Activated naive CD4-positive, alpha-beta T cell treated with anti-CD3 and anti-CD28 coated beads, Interleukin-2, amount 50 U/mL, for 16 hours (primary cell): ENCODE measurements at regions not wholly inside any gene's neighbourhood (a gene's known extent, or its start where the extent isn't known, plus 50 kb on each side); places are given as distances from the start of the nearest gene placed in this dataset.
A peak's percentile ranks its signal among the peaks of the same experiment; 100 is the strongest.
"Not testable (repeated sequence)": the region's sequence is repeated elsewhere in the genome, so short reads cannot be mapped to it uniquely, and the experiment has no call there.

Source experiments
- DNase-seq: peaks from one replicate; pipeline ENCODE4 v3.0.0-alpha.2; 2020

DNA sequence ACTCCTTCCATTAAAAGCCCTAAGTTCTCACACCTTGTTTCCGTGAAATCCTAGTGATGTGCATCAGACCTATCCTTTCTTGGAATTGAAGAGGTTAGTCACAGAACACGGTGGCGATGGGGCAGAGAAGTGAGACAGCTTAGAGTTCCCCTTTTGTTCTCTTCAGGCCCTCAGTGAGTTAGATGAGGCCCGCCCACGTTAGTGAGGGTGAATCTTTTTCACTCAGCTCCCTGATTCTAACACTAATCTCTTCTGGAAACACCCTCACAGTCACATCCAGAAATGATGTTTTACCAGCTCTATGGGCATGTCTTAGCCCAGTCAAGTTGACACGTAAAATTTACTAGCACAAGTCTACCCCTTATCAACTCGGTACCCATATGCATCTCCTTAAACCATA lies 172.7 kb upstream of the NOX3 start:
- peak; percentile 15 for DNase-seq

DNA sequence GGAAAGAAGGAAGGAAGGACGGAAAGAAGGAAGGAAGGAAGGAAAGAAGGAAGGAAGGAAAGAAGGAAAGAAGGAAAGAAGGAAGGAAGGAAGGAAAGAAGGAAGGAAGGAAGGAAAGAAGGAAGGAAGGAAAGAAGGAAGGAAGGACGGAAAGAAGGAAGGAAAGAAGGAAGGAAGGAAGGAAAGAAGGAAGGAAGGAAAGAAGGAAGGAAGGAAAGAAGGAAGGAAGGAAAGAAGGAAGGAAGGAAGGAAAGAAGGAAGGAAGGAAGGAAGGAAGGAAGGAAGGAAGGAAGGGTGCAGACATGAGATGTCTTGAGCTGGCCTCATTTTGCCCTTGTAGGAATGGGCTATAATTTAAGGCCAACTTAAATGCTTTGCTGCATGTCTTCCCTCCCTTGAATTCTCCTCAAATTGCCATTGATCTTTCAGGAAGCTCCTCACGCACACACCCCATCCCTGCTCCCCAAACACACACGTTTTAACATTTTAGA lies 172.1 kb upstream of the NOX3 start:
- not testable (repeated sequence) for DNase-seq

DNA sequence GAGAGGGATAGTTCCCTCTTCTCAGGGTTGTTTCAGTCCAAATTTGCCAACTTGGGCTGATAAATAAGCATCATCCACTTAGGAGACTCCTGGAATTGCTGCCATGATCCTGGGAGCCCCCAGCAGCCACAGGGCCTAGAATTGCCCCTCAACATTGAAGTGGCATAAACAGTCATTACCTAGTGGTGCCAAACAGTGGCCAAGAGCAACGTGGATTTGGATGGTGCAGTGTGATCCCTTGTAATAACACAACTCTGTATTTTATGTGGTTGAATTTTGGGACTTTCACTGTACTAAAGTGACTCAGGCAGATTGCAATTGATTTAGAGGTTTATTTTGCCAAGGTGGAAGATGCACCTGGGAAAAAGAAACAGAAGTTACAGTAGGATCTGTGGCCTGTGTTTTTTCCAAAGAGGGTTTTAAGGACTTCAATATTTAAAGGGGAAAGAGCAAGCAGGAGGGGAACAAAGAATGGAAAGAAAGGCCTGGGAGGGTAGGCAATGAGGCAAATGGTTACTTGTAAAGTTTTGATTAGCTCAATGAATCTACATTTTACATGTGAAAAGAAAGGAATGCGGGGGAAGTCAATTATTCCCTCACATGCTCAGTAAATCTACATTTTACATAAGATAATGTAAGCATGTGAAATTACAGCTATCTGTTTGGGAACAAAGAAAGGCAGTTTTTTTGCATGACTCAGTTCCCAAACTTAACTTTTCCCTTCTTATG lies 168.0 kb upstream of the NOX3 start:
- DNase-seq: no peak

GRCh38 chr6:155614606-155615005 lies 159.0 kb upstream of the NOX3 start:
- no peak for DNase-seq

DNA sequence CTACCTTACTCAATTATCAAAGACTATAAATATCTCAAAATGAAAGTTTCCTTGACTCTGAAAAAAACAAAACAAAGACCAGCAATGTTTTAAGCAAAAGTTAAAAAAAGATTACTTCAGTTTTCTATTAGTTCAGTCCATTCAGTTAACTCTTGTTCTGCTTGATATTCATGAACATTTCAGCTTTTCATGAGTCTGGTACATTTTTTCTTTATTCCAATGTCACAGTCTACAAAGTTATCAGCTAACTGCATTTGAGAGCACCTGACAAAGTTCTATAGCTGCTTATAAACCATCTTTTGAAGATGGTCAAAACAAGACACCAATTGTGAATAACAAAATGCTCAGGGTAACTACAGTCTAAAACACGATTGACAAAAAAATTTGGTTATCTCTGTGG lies 156.1 kb upstream of the NOX3 start:
- no peak for DNase-seq

DNA sequence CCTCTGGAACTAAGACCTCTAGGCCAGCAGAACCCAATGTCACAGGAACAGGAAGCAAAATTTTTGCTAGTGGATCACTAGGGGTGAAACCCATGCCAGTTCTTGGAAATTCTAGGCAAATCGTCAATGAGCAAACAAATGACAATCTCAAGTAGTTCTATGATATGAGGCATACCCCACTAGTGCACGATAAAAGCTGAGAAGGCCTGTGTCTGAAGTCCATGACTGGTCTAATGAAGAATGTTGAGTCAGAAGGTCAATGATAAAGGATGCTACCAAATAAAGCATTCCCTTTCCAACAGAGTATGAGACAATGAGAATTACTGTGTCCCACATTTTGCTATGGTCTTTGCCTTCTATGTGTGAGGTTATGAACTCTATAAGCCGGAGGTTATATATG lies 149.4 kb upstream of the NOX3 start:
- DNase-seq: no peak

DNA sequence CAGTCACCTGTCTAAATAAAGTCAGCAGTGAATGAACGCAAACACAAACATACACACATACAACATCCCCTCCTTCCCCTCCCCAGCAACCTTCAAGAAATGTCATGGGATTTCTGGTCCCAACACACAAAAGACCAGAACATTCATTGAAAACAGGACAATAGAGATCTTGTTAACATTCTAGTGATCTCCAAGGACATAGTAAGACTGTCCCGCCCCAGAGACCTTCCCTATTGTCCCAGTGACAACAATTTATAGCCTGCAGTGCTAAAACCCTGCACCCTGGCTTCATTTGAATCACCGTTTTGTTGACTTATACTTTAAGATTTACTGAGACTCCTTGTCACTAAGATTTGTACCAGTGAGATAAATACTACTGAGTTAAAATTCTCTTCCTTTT lies 143.9 kb upstream of the NOX3 start:
- DNase-seq: no peak

GRCh38 chr6:155599160-155599559 lies 143.5 kb upstream of the NOX3 start:
- DNase-seq: no peak

DNA sequence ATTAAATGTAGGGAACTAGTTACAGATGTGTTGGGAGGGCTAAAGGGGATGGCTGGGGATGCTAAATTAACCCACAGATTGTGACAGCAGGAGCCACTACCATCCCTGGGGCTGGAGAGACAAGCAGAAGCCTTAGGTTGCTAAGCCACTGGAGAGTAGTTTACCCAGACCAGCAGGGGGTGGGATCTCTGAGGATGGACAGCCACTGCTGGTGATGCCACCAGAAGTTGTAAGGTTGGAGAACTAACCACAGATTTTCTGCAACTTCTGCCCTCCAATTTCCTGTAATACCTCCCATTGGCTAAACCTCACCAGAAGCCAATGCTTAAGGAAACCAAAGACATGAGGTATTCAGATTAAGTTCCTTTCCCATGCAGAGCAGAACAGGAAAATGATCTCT lies 139.6 kb upstream of the NOX3 start:
- DNase-seq: no peak

GRCh38 chr6:155591741-155592140 lies 136.1 kb upstream of the NOX3 start:
- DNase-seq: no peak

- DNase-seq: no peak
Observed at GRCh38 chr6:155589190-155589589, 133.6 kb upstream of the NOX3 start.

- DNase-seq: no peak
Observed at GRCh38 chr6:155587817-155588216, 132.2 kb upstream of the NOX3 start.

DNA sequence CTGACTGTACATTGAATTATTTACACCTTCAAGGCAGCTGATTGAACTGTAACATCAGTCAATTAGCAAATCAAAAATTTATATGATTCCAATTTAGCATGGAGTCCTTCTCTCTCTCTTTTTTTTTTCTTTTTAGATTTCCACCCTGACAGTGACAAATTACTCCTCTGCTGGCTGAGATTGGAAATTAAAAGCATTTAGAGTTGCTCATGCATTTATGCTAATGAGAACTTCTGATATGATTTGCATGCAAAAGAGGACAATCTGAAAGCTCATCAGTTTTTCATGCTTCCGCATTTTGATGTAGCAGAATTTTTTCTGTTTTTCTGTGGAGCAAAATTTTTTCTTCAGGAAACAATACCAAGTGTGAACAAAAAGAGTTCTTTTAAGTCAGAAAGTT lies 130.5 kb upstream of the NOX3 start:
- no peak for DNase-seq

DNA sequence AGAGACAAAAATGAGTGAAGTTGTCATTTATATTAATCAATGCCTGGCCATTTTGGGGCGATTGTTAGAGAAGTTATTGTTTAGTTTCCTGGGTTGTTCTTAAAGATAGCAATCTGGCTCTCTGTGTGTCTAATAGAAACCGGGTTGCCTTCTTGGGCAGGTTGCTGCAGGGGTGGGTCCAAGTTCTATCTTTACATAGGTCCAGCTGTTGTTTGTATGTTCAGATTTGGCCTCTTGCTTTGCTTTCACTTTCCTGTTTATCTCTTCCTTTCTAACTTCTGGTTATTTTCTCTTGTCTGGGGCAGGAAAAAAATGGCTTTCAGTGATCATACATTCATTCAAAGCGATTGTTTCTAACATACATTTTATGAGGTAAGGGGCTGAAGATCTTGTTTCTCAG lies 128.4 kb upstream of the NOX3 start:
- DNase-seq: no peak

- no peak for DNase-seq
Observed at GRCh38 chr6:155582016-155582991, 126.7 kb upstream of the NOX3 start.

DNA sequence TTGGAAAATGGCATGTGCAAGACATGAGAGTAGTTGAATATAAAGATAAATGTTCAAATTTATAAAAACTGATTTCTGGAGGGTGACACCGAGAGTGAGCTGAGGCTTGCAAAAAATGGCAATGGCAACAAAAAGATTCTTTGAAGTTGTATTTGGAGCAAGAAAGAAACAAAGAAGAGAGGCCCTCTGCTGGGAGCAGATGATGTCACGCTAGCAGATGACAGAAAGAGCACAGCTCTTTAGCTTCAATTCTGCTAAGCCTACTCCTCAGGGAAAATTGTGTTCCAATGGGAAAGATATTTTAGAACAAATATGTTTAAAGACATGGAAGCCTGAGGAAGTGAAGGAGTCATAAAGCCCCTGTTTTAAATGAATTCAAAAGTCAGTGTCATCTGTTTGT lies 125.3 kb upstream of the NOX3 start:
- DNase-seq: no peak

DNA sequence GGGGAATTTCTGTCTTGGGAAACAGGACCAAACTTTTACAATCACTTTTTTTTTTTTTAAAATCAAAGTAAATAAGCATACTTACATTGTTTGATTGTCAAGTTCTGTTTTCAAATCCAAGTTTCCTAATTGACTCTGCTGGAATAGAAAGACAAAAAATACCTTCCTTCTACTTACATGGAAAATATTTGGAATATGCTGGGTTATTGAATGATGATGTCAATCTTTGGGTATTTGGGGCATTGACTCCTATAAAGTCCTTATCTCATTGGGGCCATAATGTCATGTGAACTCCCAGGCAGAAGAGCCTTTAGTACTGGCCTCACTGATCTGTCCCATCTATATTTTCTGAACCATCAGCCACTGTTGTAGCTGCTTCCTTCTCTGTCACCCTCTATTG lies 122.6 kb upstream of the NOX3 start:
- no peak for DNase-seq

DNA sequence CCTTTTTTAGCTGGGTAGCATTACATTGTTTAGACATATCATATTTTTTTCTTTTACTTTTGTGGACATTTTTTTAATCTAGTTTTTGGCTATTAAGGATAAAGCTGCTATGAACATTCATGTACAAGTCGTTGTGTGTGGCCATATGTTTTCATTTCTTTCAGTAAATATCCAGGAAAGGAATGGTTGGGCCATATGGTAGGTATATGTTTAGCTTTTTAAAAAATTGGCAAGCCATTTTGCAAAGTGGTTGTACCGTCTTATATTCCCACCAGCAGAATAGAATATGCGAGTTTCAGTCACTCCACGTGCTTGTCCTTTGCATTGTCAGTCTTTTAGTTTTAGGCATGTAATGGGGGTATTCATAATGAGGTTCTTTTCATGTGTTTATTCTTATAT lies 106.3 kb upstream of the NOX3 start:
- no peak for DNase-seq

DNA sequence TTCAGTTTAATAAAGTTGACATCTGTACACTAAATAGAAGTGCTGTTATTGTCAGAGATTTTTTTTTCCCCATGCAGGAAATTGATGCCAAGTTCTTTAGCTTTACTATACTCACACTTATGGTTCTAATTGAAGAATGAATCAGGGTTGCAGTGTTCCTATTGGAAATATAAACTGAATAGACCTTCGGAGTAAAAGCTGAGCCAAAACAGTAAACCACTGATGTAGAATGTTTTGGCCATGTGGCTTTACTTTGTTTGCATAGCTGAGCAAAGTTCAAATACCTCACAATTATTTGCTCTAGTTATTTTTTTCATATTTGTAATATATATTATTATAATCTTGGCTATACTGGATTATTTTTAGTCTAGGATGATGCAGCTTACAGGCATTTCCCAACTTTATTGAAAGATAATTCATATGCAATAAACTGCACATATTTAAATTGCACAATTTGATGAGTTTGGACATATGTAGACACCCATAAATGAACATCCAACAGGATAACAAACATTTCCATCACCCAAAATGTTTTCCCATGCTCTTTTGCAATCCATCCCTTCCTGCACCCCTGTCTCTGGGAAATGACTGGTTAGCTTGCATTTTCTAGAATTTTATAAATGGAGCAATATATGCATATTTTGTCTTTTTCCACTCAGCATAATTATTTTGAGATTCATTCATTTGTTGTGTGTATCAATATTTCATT lies 105.8 kb upstream of the NOX3 start:
- DNase-seq: no peak

- DNase-seq: no peak
Observed at GRCh38 chr6:155549928-155550327, 94.3 kb upstream of the NOX3 start.

- no peak for DNase-seq
Observed at GRCh38 chr6:155549028-155549798, 93.6 kb upstream of the NOX3 start.

- DNase-seq: no peak
Observed at GRCh38 chr6:155548576-155548975, 92.9 kb upstream of the NOX3 start.

DNA sequence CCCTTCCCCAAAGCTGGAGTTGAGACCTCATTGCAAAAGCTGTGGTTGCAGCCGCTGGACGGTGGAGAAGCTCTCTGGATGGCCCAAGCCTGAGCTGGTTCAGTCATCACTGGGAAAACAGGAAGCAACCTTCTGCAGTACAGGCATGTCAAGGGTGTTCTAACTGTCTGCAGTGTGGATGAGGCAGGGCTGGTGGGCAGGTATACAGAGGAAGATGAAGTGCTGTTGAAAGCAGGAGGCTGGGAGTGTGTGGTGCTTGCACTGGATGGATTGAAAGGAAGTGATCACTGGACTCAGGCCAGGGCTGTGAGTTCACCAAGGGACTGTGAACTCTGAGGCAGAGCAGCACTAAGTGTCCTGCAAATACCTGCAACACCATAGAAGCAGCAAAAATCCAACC lies 89.0 kb upstream of the NOX3 start:
- no peak for DNase-seq
